ENCODE measurements at regions not wholly inside any gene's neighbourhood (a gene's known extent, or its start where the extent isn't known, plus 50 kb on each side); places are given as distances from the start of the nearest gene placed in this dataset.

DNA sequence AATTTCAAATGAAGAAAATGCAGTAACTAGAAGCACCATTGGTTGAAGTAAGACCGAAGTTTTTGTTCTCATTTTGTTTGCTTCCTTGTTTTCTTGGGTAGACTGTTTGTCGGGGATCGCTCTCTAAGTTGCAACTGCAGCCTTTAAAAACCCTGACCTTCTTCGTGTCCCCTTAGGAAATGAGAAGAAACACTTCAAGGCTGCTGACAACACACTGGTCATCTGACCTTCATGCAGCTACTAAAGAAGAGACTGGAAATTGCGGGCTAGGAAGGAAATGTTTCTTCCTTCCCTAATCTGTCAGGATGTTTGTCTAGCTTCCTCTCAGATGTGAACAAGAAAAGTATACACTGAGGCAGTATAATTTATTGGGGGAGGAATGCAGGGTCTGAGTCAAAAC is 50.7 kb upstream of the CHSY3 start:
- no peak for TF ChIP-seq CTCF (IDR thresholded peaks at IDR 0.05)
- Mint-ChIP-seq H3K27ac (no peak overlapping the region), H3K27me3 (peaks cover 15% of the 10 kb centered on the region), H3K4me3 (no peak overlapping the region), H3K36me3 (ENCODE audit: low read depth) (no peaks in the 10 kb centered on the region), H3K4me1 (ENCODE audit: low read depth) (no peaks in the 10 kb centered on the region), H3K9me3 (no peaks in the 10 kb centered on the region)
- POLR2A ChIA-PET: no interaction called here
- no peak for DNase-seq
- no peak for ATAC-seq
- intact Hi-C loops (cut with micrococcal nuclease): no loop called here
- CTCF ChIA-PET: interaction anchor here (1.3 to 8.6 kb wide), 3 partner anchors 11 to 83 kb away, joined by 5 to 150 read pairs (median 5); no protein-coding TSS in a partner anchor

All from activated CD8-positive, alpha-beta T cell treated with anti-CD3 and anti-CD28 coated beads for 36 hours (primary cell).